Gastrocnemius medialis (tissue), 4 donors: ENCODE measurements at regions not wholly inside any gene's neighbourhood (a gene's known extent, or its start where the extent isn't known, plus 50 kb on each side); places are given as distances from the start of the nearest gene placed in this dataset.

ENCODE experiments used
- CTCF ChIP-seq, 5 experiments: fragments of 450-650 bp in 3 of 5; fragments of 200-600 bp in 2 of 5; sonication (generic) in 2 of 5; IDR thresholded peaks in 4 of 5; conservative IDR thresholded peaks in 1 of 5; 1 replicate in 4 of 5; 2 replicates in 1 of 5; pipeline ENCODE4 v1.5.1; 2016 to 2019; ENCODE audit warnings: antibody characterized with exemption in 5 of 5, mild to moderate bottlenecking in 3 of 5, moderate library complexity in 3 of 5
- POLR2A ChIP-seq, 2 donors: fragments of 450-650 bp; IDR thresholded peaks; one replicate each; pipeline ENCODE4 v1.6.1; 2017; ENCODE audit warnings: antibody characterized with exemption in 2 of 2, mild to moderate bottlenecking in 2 of 2, moderate library complexity in 2 of 2

- TF ChIP-seq CTCF (IDR thresholded peaks at IDR 0.05 in 4 of 5, conservative IDR thresholded peaks at IDR 0.05 in 1 of 5) (no peak), POLR2A (IDR thresholded peaks at IDR 0.05) (no peak)
Observed at GRCh38 chr14:65810322-65810721, 397.8 kb downstream of the FUT8 start.
